CD4-positive, alpha-beta T cell (primary cell): ENCODE measurements at regions not wholly inside any gene's neighbourhood (a gene's known extent, or its start where the extent isn't known, plus 50 kb on each side); places are given as distances from the start of the nearest gene placed in this dataset.

Source experiments
- ATAC-seq: fragments of 200-7000 bp; cut with Tn5 transposase; one replicate; pipeline ENCODE4 v1.10.0; 2022; ENCODE audit warnings: mild to moderate bottlenecking; ENCODE audit not compliant: poor library complexity
- CTCF ChIA-PET: fragments of 350-600 bp; sonication (Branson Sonifier 250); formaldehyde crosslinking; loops from one replicate; lab custom pipeline; 2021; ENCODE audit warnings: antibody characterized with exemption, inconsistent platforms; lab: Charles Lee
- POLR2A ChIA-PET: fragments of 350-600 bp; sonication (Branson Sonifier 250); formaldehyde crosslinking; loops from one replicate; lab custom pipeline; 2021; ENCODE audit warnings: antibody characterized with exemption, inconsistent platforms; lab: Charles Lee
- DNase-seq, 14 experiments: peaks; one replicate each; pipeline ENCODE4 v3.0.0-alpha.2; 2013 to 2020; ENCODE audit warnings: mixed read lengths in 2 of 14
- H3K27ac ChIP-seq, 2 donors: one replicate each; pipeline versions ENCODE4 v1.5.1 to v1.7.0; 2013; ENCODE audit warnings: low read length in 2 of 2, low read depth in 1 of 2, mild to moderate bottlenecking in 1 of 2
- H3K27me3 ChIP-seq, 2 experiments: 1 replicate in 1 of 2; 2 replicates in 1 of 2; pipeline versions ENCODE4 v1.6.1 to v1.7.0; 2013; ENCODE audit warnings: low read length in 2 of 2, control low read depth in 1 of 2, mild to moderate bottlenecking in 1 of 2, moderate library complexity in 1 of 2; ENCODE audit not compliant: insufficient read depth in 2 of 2, control insufficient read depth in 1 of 2
- H3K36me3 ChIP-seq: one replicate; pipeline ENCODE4 v1.6.1; 2013; ENCODE audit warnings: low read length, control low read depth; ENCODE audit not compliant: insufficient read depth
- H3K4me1 ChIP-seq: one replicate; pipeline ENCODE4 v1.6.1; 2013; ENCODE audit warnings: low read length, control low read depth; ENCODE audit not compliant: insufficient read depth
- H3K4me3 ChIP-seq: one replicate; pipeline ENCODE4 v1.5.1; 2013; ENCODE audit warnings: mild to moderate bottlenecking, low read length, moderate library complexity
- H3K9me3 ChIP-seq, 2 experiments: 1 replicate in 1 of 2; 2 replicates in 1 of 2; pipeline versions ENCODE4 v1.6.1 to v1.7.0; 2013; ENCODE audit warnings: low read length in 2 of 2, mild to moderate bottlenecking in 2 of 2, control low read depth in 1 of 2, moderate library complexity in 1 of 2; ENCODE audit not compliant: control insufficient read depth in 1 of 2, insufficient read depth in 1 of 2
- H3K27ac Mint-ChIP-seq: one replicate; pipeline ENCODE4 v1.8.0; 2020; ENCODE audit warnings: mixed read lengths
- H3K27me3 Mint-ChIP-seq: one replicate; pipeline ENCODE4 v1.8.0; 2021; ENCODE audit warnings: mixed read lengths
- H3K36me3 Mint-ChIP-seq: one replicate; pipeline ENCODE4 v1.8.0; 2021; ENCODE audit warnings: low read depth, mixed read lengths
- H3K4me1 Mint-ChIP-seq: one replicate; pipeline ENCODE4 v1.8.0; 2021; ENCODE audit warnings: low read depth, mixed read lengths
- H3K4me3 Mint-ChIP-seq: one replicate; pipeline ENCODE4 v1.8.0; 2020; ENCODE audit warnings: mild to moderate bottlenecking, mixed read lengths
- H3K9me3 Mint-ChIP-seq: one replicate; pipeline ENCODE4 v1.8.0; 2020; ENCODE audit warnings: mixed read lengths
- intact Hi-C, 2 experiments: fragments of 100-400 bp; cut with DNase I in 1 of 2; cut with micrococcal nuclease in 1 of 2; formaldehyde crosslinking; loops; one replicate each; pipeline versions ENCODE4 v1.15.1 to v1.9.0; 2023 to 2025; cut with DNase I, micrococcal nuclease
- TF ChIP-seq, protein P1 (sequence below): fragments of 200-600 bp; IDR thresholded peaks from one replicate; pipeline ENCODE4 v1.8.0; 2022; ENCODE audit warnings: antibody characterized with exemption, mild to moderate bottlenecking

DNA sequence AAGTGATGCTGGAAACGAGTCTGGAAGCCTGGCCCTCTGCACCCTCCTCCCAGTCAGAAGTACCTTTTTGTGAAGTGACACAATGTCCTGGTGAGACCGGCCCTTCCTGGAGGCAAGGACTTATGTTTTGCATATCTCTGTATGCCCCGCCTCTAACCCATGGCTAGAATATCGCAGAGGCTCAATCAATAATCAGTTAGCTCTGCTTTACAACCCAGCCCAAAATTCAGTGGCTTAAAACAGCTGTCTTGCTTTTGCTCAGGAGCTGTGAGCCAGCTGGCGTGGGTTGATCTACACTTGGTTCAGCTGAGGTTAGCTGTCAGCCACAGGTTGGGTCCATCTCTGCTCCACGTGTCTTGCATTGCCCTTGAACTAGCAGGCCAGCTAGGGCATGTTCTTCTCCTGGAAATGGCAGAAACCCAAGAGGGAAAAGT lies 98.8 kb upstream of the METTL14 start:
- Mint-ChIP-seq H3K27me3 (peaks cover 54% of the 10 kb centered on the region), H3K27ac (no peak overlapping the region), H3K36me3 (peaks cover 3% of the 10 kb centered on the region), H3K4me3 (no peak overlapping the region), H3K9me3 (no peaks in the 10 kb centered on the region), H3K4me1 (peaks cover 10% of the 10 kb centered on the region)
- intact Hi-C loops, result loop anchor here in 1 of 2 experiments (5.0 to 10.0 kb wide), 2 partner anchors 248 to 314 kb away; partner anchors contain the start of gene SEC24D
- TF ChIP-seq, protein P1, sequence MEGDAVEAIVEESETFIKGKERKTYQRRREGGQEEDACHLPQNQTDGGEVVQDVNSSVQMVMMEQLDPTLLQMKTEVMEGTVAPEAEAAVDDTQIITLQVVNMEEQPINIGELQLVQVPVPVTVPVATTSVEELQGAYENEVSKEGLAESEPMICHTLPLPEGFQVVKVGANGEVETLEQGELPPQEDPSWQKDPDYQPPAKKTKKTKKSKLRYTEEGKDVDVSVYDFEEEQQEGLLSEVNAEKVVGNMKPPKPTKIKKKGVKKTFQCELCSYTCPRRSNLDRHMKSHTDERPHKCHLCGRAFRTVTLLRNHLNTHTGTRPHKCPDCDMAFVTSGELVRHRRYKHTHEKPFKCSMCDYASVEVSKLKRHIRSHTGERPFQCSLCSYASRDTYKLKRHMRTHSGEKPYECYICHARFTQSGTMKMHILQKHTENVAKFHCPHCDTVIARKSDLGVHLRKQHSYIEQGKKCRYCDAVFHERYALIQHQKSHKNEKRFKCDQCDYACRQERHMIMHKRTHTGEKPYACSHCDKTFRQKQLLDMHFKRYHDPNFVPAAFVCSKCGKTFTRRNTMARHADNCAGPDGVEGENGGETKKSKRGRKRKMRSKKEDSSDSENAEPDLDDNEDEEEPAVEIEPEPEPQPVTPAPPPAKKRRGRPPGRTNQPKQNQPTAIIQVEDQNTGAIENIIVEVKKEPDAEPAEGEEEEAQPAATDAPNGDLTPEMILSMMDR, result no peak
- ChIA-PET POLR2A (no interaction called here), CTCF (no interaction called here)
- Histone ChIP-seq H3K36me3 (no peaks in the 10 kb centered on the region), H3K27ac (no peak overlapping the region), H3K27me3 (peaks cover 4 to 29% of the 10 kb centered on the region in 2 experiments), H3K4me1 (no peaks in the 10 kb centered on the region), H3K9me3 (no peaks in the 10 kb centered on the region), H3K4me3 (no peak overlapping the region)
- ATAC-seq (no peak), DNase-seq (no peak)

DNA sequence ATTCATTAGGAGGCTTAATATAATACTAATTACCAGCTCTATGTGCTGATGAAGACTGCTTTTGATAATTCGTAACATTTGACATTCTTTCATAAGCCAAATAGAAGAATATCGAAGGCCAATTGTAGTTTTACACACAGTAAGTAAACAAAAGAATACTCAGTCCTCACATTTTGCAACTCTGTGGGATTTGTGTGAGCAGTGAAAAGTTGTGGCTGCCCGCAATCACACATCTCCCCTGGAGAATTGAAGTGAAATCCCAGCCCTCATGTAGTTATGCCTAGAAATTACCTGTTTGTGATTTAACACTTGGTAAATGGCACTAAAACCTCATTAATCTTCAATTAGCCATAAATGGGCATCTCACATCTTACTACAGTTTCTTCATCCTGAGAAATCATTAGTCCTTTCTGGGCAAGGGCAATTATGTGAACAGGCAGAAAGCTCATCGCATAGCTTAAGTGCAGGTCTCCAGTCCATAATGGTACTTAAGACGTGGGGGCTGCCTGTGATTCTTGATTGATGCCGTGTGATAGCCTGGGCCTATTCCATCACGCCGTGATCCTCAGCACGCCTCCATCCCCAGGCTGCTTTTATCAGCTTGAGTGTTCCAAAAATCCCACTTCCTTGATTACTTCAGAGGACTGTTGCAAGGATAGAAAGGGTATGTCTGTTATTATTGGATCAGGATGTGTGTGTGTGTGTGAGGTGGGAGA lies 97.9 kb upstream of the METTL14 start:
- ATAC-seq (no peak), DNase-seq (no peak)
- H3K27ac ChIP-seq, result no peak overlapping the region
- peaks cover 16% of the 10 kb centered on the region for H3K4me1 Mint-ChIP-seq
- no peaks in the 10 kb centered on the region for H3K9me3 ChIP-seq
- no peak overlapping the region for H3K27ac Mint-ChIP-seq
- H3K9me3 Mint-ChIP-seq, result peaks cover 3% of the 10 kb centered on the region
- peaks cover 48% of the 10 kb centered on the region for H3K27me3 Mint-ChIP-seq
- intact Hi-C loops, result loop anchor here in 1 of 2 experiments (5.0 to 10.0 kb wide), 2 partner anchors 248 to 315 kb away; partner anchors contain the start of gene SEC24D
- POLR2A ChIA-PET, result no interaction called here
- H3K36me3 ChIP-seq, result no peaks in the 10 kb centered on the region
- CTCF ChIA-PET, result interaction anchor here (0.8 kb wide), 1 partner anchor 98 kb away, joined by 3 read pairs; the partner anchor contains the start of gene METTL14
- H3K4me3 Mint-ChIP-seq, result no peak overlapping the region
- peaks cover 6% of the 10 kb centered on the region for H3K4me1 ChIP-seq
- TF ChIP-seq, protein P1, result no peak
- peaks cover 4 to 26% of the 10 kb centered on the region in 2 experiments for H3K27me3 ChIP-seq
- no peak overlapping the region for H3K4me3 ChIP-seq
- H3K36me3 Mint-ChIP-seq, result peaks cover 8% of the 10 kb centered on the region

DNA sequence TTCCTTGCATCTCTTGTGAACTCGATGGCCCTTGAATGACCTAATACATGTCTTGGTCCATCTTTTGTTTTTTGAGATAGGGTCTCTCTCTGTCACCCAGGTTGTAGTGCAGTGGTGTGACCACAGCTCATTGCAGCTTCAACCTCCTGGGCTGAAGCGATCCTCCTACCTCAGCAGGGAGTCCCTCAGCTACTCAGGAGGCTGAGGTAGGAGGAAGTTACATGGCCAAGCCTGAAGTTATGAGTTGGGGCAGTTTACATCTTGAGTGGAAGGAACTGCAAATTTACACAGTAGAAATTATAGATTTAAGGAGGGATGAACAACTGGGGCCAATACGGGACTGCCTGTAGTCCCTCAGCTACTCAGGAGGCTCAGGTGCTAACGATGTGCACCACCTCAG lies 97.2 kb upstream of the METTL14 start:
- ChIA-PET POLR2A (no interaction called here), CTCF (interaction anchor here (0.8 kb wide), 1 partner anchor 97 kb away, joined by 3 read pairs; the partner anchor contains the start of gene METTL14)
- no peak for ATAC-seq
- H3K4me3 ChIP-seq, result no peak overlapping the region
- no peaks in the 10 kb centered on the region for H3K9me3 ChIP-seq
- no peak for DNase-seq
- TF ChIP-seq, protein P1, result no peak
- H3K9me3 Mint-ChIP-seq, result peaks cover 3% of the 10 kb centered on the region
- H3K36me3 Mint-ChIP-seq, result peaks cover 8% of the 10 kb centered on the region
- H3K4me1 Mint-ChIP-seq, result peaks cover 16% of the 10 kb centered on the region
- H3K27ac ChIP-seq, result no peak overlapping the region
- no peaks in the 10 kb centered on the region for H3K36me3 ChIP-seq
- peaks cover 7% of the 10 kb centered on the region for H3K4me1 ChIP-seq
- peaks cover 42% of the 10 kb centered on the region for H3K27me3 Mint-ChIP-seq
- intact Hi-C loops, result loop anchor here in 1 of 2 experiments (5.0 to 10.0 kb wide), 2 partner anchors 247 to 316 kb away; partner anchors contain the start of gene SEC24D
- H3K4me3 Mint-ChIP-seq, result no peak overlapping the region
- peaks cover 4 to 21% of the 10 kb centered on the region in 2 experiments for H3K27me3 ChIP-seq
- H3K27ac Mint-ChIP-seq, result no peak overlapping the region
